Epithelial cell of esophagus (primary cell): ENCODE measurements at regions not wholly inside any gene's neighbourhood (a gene's known extent, or its start where the extent isn't known, plus 50 kb on each side); places are given as distances from the start of the nearest gene placed in this dataset.

ENCODE experiments used
- DNase-seq: peaks from one replicate; pipeline ENCODE4 v3.0.0; 2010; ENCODE audit warnings: low read depth
- H3K4me3 ChIP-seq: 2 replicates; pipeline ENCODE4 v1.5.1; 2011; ENCODE audit warnings: mild to moderate bottlenecking, low read length, control low read depth
- CTCF ChIP-seq: IDR thresholded peaks from 2 replicates; pipeline ENCODE4 v1.5.1; 2011; ENCODE audit warnings: low read depth, mild to moderate bottlenecking, low read length, control low read depth, inconsistent platforms; ENCODE audit not compliant: insufficient read depth; ENCODE audit errors: missing control alignments

- TF ChIP-seq CTCF: no peak
- peak; percentile 77 for DNase-seq
- no peak overlapping the region for H3K4me3 ChIP-seq
Observed at GRCh38 chr5:103929338-103930013, 366.9 kb upstream of the NUDT12 start.

GRCh38 chr5:103927739-103928138 lies 365.1 kb upstream of the NUDT12 start:
- TF ChIP-seq CTCF: no peak
- no peak overlapping the region for H3K4me3 ChIP-seq
- no peak for DNase-seq

GRCh38 chr5:103923616-103924168 lies 361.1 kb upstream of the NUDT12 start:
- H3K4me3 ChIP-seq: no peak overlapping the region
- DNase-seq: no peak
- TF ChIP-seq CTCF: no peak

- no peak for DNase-seq
- H3K4me3 ChIP-seq: no peak overlapping the region
- TF ChIP-seq CTCF: no peak
Observed at GRCh38 chr5:103919506-103919905, 356.9 kb upstream of the NUDT12 start.

GRCh38 chr5:103918668-103919367 lies 356.2 kb upstream of the NUDT12 start:
- no peak for TF ChIP-seq CTCF
- H3K4me3 ChIP-seq: no peak overlapping the region
- no peak for DNase-seq

- H3K4me3 ChIP-seq: no peak overlapping the region
- DNase-seq: no peak
- no peak for TF ChIP-seq CTCF
Observed at GRCh38 chr5:103915081-103915480, 352.5 kb upstream of the NUDT12 start.
